ENCODE measurements at regions not wholly inside any gene's neighbourhood (a gene's known extent, or its start where the extent isn't known, plus 50 kb on each side); places are given as distances from the start of the nearest gene placed in this dataset.

DNA sequence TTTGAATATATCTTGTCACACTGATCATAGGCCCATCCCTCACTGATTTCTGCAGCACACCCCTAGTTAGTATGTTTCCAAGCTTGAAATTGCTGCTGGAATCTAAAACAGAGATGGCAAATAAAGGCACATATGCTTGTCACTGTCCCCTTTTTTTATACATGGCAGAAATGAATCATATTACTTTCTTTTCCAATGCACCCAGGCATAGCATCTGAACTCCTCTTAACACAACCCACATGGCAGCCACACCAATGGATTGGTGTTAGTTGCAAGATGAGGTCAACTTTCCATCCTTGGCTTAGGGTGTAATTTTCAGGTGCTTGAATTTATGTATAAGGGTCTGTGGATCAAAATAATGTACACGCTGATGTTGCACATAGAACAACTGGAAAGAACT is 473.8 kb upstream of the ZNF608 start:
- Histone ChIP-seq H4K20me1 (ENCODE audit: insufficient read depth, low read length) (no peaks in the 10 kb centered on the region), H3K4me1 (ENCODE audit: insufficient read depth, low read length, poor library complexity, severe bottlenecking) (no peaks in the 10 kb centered on the region), H2AFZ (ENCODE audit: low read length) (no peak overlapping the region), H3K79me2 (ENCODE audit: insufficient read depth, low read depth, low read length) (no peaks in the 10 kb centered on the region), H3K9me2 (ENCODE audit: insufficient read depth, low read length) (no peaks in the 10 kb centered on the region), H3K36me3 (ENCODE audit: insufficient read depth, low read length) (no peaks in the 10 kb centered on the region), H3K4me3 (ENCODE audit: low read depth, low read length, poor library complexity, severe bottlenecking) (no peak overlapping the region), H3K4me2 (ENCODE audit: low read length) (no peak overlapping the region), H3K27ac (ENCODE audit: low read depth, low read length, poor library complexity, severe bottlenecking) (no peak overlapping the region), H3K9me3 (ENCODE audit: low read length) (no peaks in the 10 kb centered on the region; the same call in 1 of the 2 replicates)
- intact Hi-C loops (cut with micrococcal nuclease; ENCODE audit: unreplicated experiment): no loop called here
- CTCF ChIA-PET (ENCODE audit: unreplicated experiment): no interaction called here
- BruUV-seq (replicated peaks): no TSS peak
- POLR2A ChIA-PET: no interaction called here
- DNase-seq (ENCODE audit: low spot score): no peak
- TF ChIP-seq EZH2phosphoT487 (IDR thresholded peaks at IDR 0.05; ENCODE audit: borderline replicate concordance, low read depth, low read length): no peak
- TF ChIP-seq CTCF (conservative IDR thresholded peaks at IDR 0.05; ENCODE audit: low read length): no peak

- intact Hi-C loops (cut with micrococcal nuclease; ENCODE audit: unreplicated experiment): no loop called here
- Histone ChIP-seq H2AFZ (ENCODE audit: low read length) (no peak overlapping the region), H4K20me1 (ENCODE audit: insufficient read depth, low read length) (no peaks in the 10 kb centered on the region), H3K4me1 (ENCODE audit: insufficient read depth, low read length, poor library complexity, severe bottlenecking) (no peaks in the 10 kb centered on the region), H3K9me2 (ENCODE audit: insufficient read depth, low read length) (no peaks in the 10 kb centered on the region), H3K79me2 (ENCODE audit: insufficient read depth, low read depth, low read length) (no peaks in the 10 kb centered on the region), H3K9me3 (ENCODE audit: low read length) (no peaks in the 10 kb centered on the region), H3K27ac (ENCODE audit: low read depth, low read length, poor library complexity, severe bottlenecking) (no peak overlapping the region), H3K4me3 (ENCODE audit: low read depth, low read length, poor library complexity, severe bottlenecking) (no peak overlapping the region), H3K36me3 (ENCODE audit: insufficient read depth, low read length) (no peaks in the 10 kb centered on the region), H3K4me2 (ENCODE audit: low read length) (no peak overlapping the region)
- BruUV-seq (replicated peaks): no TSS peak
- no peak for DNase-seq (ENCODE audit: low spot score)
- TF ChIP-seq CTCF (conservative IDR thresholded peaks at IDR 0.05; ENCODE audit: low read length) (no peak), EZH2phosphoT487 (IDR thresholded peaks at IDR 0.05; ENCODE audit: borderline replicate concordance, low read depth, low read length) (no peak)
- ChIA-PET CTCF (ENCODE audit: unreplicated experiment) (no interaction called here), POLR2A (interaction anchor here (1.1 kb wide), 1 partner anchor 13 kb away, joined by 5 read pairs; no protein-coding TSS in a partner anchor)
These were observed 476.3 kb upstream of the ZNF608 start for GRCh38 chr5:125222597-125223240.

GRCh38 chr5:125225424-125225823 is 479.0 kb upstream of the ZNF608 start:
- DNase-seq (ENCODE audit: low spot score): no peak
- no peak for TF ChIP-seq CTCF (conservative IDR thresholded peaks at IDR 0.05; ENCODE audit: low read length)
- no peak for TF ChIP-seq EZH2phosphoT487 (IDR thresholded peaks at IDR 0.05; ENCODE audit: borderline replicate concordance, low read depth, low read length)
- no peaks in the 10 kb centered on the region for H4K20me1 ChIP-seq (ENCODE audit: insufficient read depth, low read length)
- CTCF ChIA-PET (ENCODE audit: unreplicated experiment): no interaction called here
- no TSS peak for BruUV-seq (replicated peaks)
- no peaks in the 10 kb centered on the region for H3K9me2 ChIP-seq (ENCODE audit: insufficient read depth, low read length)
- H3K9me3 ChIP-seq (ENCODE audit: low read length): no peaks in the 10 kb centered on the region
- H3K4me3 ChIP-seq (ENCODE audit: low read depth, low read length, poor library complexity, severe bottlenecking): no peak overlapping the region
- no peak overlapping the region for H3K4me2 ChIP-seq (ENCODE audit: low read length)
- no peak overlapping the region for H3K27ac ChIP-seq (ENCODE audit: low read depth, low read length, poor library complexity, severe bottlenecking)
- intact Hi-C loops (cut with micrococcal nuclease; ENCODE audit: unreplicated experiment): no loop called here
- no peaks in the 10 kb centered on the region for H3K79me2 ChIP-seq (ENCODE audit: insufficient read depth, low read depth, low read length)
- no peaks in the 10 kb centered on the region for H3K36me3 ChIP-seq (ENCODE audit: insufficient read depth, low read length)
- POLR2A ChIA-PET: no interaction called here
- H3K4me1 ChIP-seq (ENCODE audit: insufficient read depth, low read length, poor library complexity, severe bottlenecking): no peaks in the 10 kb centered on the region
- H2AFZ ChIP-seq (ENCODE audit: low read length): no peak overlapping the region
